CD4-positive, alpha-beta T cell (primary cell): ENCODE measurements at regions not wholly inside any gene's neighbourhood (a gene's known extent, or its start where the extent isn't known, plus 50 kb on each side); places are given as distances from the start of the nearest gene placed in this dataset.
"Not testable (repeated sequence)": the region's sequence is repeated elsewhere in the genome, so short reads cannot be mapped to it uniquely, and the experiment has no call there.

Experiments
- ATAC-seq: fragments of 200-7000 bp; cut with Tn5 transposase; one replicate; pipeline ENCODE4 v1.10.0; 2022; ENCODE audit warnings: mild to moderate bottlenecking; ENCODE audit not compliant: poor library complexity
- CTCF ChIA-PET: fragments of 350-600 bp; sonication (Branson Sonifier 250); formaldehyde crosslinking; loops from one replicate; lab custom pipeline; 2021; ENCODE audit warnings: antibody characterized with exemption, inconsistent platforms; lab: Charles Lee
- POLR2A ChIA-PET: fragments of 350-600 bp; sonication (Branson Sonifier 250); formaldehyde crosslinking; loops from one replicate; lab custom pipeline; 2021; ENCODE audit warnings: antibody characterized with exemption, inconsistent platforms; lab: Charles Lee
- DNase-seq, 14 experiments: peaks; one replicate each; pipeline ENCODE4 v3.0.0-alpha.2; 2013 to 2020; ENCODE audit warnings: mixed read lengths in 2 of 14
- H3K27ac ChIP-seq, 2 donors: one replicate each; pipeline versions ENCODE4 v1.5.1 to v1.7.0; 2013; ENCODE audit warnings: low read length in 2 of 2, low read depth in 1 of 2, mild to moderate bottlenecking in 1 of 2
- H3K27me3 ChIP-seq, 2 experiments: 1 replicate in 1 of 2; 2 replicates in 1 of 2; pipeline versions ENCODE4 v1.6.1 to v1.7.0; 2013; ENCODE audit warnings: low read length in 2 of 2, control low read depth in 1 of 2, mild to moderate bottlenecking in 1 of 2, moderate library complexity in 1 of 2; ENCODE audit not compliant: insufficient read depth in 2 of 2, control insufficient read depth in 1 of 2
- H3K36me3 ChIP-seq: one replicate; pipeline ENCODE4 v1.6.1; 2013; ENCODE audit warnings: low read length, control low read depth; ENCODE audit not compliant: insufficient read depth
- H3K4me1 ChIP-seq: one replicate; pipeline ENCODE4 v1.6.1; 2013; ENCODE audit warnings: low read length, control low read depth; ENCODE audit not compliant: insufficient read depth
- H3K4me3 ChIP-seq: one replicate; pipeline ENCODE4 v1.5.1; 2013; ENCODE audit warnings: mild to moderate bottlenecking, low read length, moderate library complexity
- H3K9me3 ChIP-seq, 2 experiments: 1 replicate in 1 of 2; 2 replicates in 1 of 2; pipeline versions ENCODE4 v1.6.1 to v1.7.0; 2013; ENCODE audit warnings: low read length in 2 of 2, mild to moderate bottlenecking in 2 of 2, control low read depth in 1 of 2, moderate library complexity in 1 of 2; ENCODE audit not compliant: control insufficient read depth in 1 of 2, insufficient read depth in 1 of 2
- H3K27ac Mint-ChIP-seq: one replicate; pipeline ENCODE4 v1.8.0; 2020; ENCODE audit warnings: mixed read lengths
- H3K27me3 Mint-ChIP-seq: one replicate; pipeline ENCODE4 v1.8.0; 2021; ENCODE audit warnings: mixed read lengths
- H3K36me3 Mint-ChIP-seq: one replicate; pipeline ENCODE4 v1.8.0; 2021; ENCODE audit warnings: low read depth, mixed read lengths
- H3K4me1 Mint-ChIP-seq: one replicate; pipeline ENCODE4 v1.8.0; 2021; ENCODE audit warnings: low read depth, mixed read lengths
- H3K4me3 Mint-ChIP-seq: one replicate; pipeline ENCODE4 v1.8.0; 2020; ENCODE audit warnings: mild to moderate bottlenecking, mixed read lengths
- H3K9me3 Mint-ChIP-seq: one replicate; pipeline ENCODE4 v1.8.0; 2020; ENCODE audit warnings: mixed read lengths
- intact Hi-C, 2 experiments: fragments of 100-400 bp; cut with DNase I in 1 of 2; cut with micrococcal nuclease in 1 of 2; formaldehyde crosslinking; loops; one replicate each; pipeline versions ENCODE4 v1.15.1 to v1.9.0; 2023 to 2025; cut with DNase I, micrococcal nuclease
- TF ChIP-seq, protein P1 (sequence below): fragments of 200-600 bp; IDR thresholded peaks from one replicate; pipeline ENCODE4 v1.8.0; 2022; ENCODE audit warnings: antibody characterized with exemption, mild to moderate bottlenecking

DNA sequence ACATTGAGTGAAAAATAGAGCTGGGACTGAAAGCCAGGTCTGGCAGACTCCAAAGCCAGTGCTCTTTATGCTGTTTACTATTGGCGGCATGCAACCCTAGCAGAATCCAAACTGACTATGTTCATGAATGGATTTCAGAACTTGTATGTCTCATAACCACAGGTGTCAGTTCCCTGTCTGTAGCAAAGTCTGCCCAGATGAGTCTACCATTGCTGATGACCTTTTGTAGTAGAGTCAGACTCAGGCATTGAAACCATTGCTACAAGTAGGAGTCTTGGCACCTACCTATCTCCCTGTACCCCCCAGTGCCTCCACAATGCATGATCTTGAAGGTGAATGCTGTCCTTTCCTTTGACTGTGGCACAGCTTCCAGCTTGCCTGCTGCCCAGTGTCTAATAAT is 157.2 kb upstream of the ROPN1 start:
- H3K9me3 Mint-ChIP-seq = no peaks in the 10 kb centered on the region
- H3K27ac Mint-ChIP-seq = no peak overlapping the region
- H3K27me3 Mint-ChIP-seq = peaks cover 5% of the 10 kb centered on the region
- intact Hi-C loops = no loop called here
- H3K9me3 ChIP-seq = no peaks in the 10 kb centered on the region
- CTCF ChIA-PET = no interaction called here
- H3K27ac ChIP-seq = no peak overlapping the region
- no peaks in the 10 kb centered on the region for H3K36me3 ChIP-seq
- no peak overlapping the region for H3K4me3 Mint-ChIP-seq
- TF ChIP-seq, protein P1, sequence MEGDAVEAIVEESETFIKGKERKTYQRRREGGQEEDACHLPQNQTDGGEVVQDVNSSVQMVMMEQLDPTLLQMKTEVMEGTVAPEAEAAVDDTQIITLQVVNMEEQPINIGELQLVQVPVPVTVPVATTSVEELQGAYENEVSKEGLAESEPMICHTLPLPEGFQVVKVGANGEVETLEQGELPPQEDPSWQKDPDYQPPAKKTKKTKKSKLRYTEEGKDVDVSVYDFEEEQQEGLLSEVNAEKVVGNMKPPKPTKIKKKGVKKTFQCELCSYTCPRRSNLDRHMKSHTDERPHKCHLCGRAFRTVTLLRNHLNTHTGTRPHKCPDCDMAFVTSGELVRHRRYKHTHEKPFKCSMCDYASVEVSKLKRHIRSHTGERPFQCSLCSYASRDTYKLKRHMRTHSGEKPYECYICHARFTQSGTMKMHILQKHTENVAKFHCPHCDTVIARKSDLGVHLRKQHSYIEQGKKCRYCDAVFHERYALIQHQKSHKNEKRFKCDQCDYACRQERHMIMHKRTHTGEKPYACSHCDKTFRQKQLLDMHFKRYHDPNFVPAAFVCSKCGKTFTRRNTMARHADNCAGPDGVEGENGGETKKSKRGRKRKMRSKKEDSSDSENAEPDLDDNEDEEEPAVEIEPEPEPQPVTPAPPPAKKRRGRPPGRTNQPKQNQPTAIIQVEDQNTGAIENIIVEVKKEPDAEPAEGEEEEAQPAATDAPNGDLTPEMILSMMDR = no peak
- POLR2A ChIA-PET = no interaction called here
- no peak for DNase-seq
- H3K4me3 ChIP-seq = no peak overlapping the region
- H3K4me1 ChIP-seq = no peaks in the 10 kb centered on the region
- ATAC-seq = no peak
- H3K27me3 ChIP-seq = peaks cover 0 to 4% of the 10 kb centered on the region in 2 experiments
- no peaks in the 10 kb centered on the region for H3K36me3 Mint-ChIP-seq
- no peaks in the 10 kb centered on the region for H3K4me1 Mint-ChIP-seq

DNA sequence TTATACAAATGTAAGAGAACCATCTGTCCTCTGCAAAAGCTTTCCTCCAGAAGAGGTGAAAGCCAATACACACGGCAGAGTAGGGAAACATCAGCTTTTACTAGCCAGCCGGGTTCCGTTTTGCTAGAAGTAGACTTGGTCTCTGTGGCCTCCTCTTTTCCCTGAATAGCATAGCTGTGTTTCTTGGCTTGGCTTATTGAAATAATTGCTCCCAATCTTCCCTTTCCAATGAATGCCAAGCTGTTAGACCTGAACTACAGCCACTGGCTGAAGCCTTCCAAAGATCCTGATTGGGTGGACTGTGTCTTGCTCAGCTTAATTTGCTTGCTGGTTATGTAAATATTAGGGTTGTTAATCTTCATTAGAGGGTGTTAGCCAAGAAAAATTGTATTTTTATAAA is 157.8 kb upstream of the ROPN1 start:
- ChIA-PET CTCF (no interaction called here), POLR2A (no interaction called here)
- Histone ChIP-seq H3K4me3 (no peak overlapping the region), H3K27ac (no peak overlapping the region), H3K4me1 (no peaks in the 10 kb centered on the region), H3K27me3 (peaks cover 0 to 4% of the 10 kb centered on the region in 2 experiments), H3K9me3 (no peaks in the 10 kb centered on the region), H3K36me3 (no peaks in the 10 kb centered on the region)
- Mint-ChIP-seq H3K27ac (no peak overlapping the region), H3K36me3 (no peaks in the 10 kb centered on the region), H3K4me1 (no peaks in the 10 kb centered on the region), H3K9me3 (no peaks in the 10 kb centered on the region), H3K27me3 (peaks cover 5% of the 10 kb centered on the region), H3K4me3 (no peak overlapping the region)
- intact Hi-C loops = no loop called here
- no peak for DNase-seq
- no peak for ATAC-seq
- TF ChIP-seq, protein P1 = no peak

DNA sequence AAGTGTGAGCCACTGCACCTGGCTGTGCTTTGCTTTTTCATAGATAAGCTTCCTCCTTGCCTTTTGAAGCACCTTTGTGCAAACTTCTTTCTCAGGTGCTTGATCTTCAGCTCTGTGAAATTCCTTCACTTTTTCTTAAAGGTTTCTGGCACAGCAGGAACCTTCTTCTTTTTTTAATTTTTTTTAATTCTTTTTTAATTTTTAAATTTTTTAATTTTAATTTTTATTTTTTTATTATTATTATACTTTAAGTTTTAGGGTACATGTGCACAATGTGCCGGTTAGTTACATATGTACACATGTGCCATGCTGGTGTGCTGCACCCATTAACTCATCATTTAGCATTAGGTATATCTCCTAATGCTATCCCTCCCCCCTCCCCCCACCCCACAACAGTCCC is 161.0 kb upstream of the ROPN1 start:
- H3K27ac Mint-ChIP-seq, H3K9me3 ChIP-seq, DNase-seq, H3K27me3 ChIP-seq, ATAC-seq, intact Hi-C loops, H3K9me3 Mint-ChIP-seq, H3K4me3 Mint-ChIP-seq, CTCF ChIA-PET, H3K36me3 Mint-ChIP-seq, POLR2A ChIA-PET, H3K4me1 Mint-ChIP-seq, H3K36me3 ChIP-seq, H3K27ac ChIP-seq, H3K4me1 ChIP-seq, H3K4me3 ChIP-seq: not testable (repeated sequence)
- H3K27me3 Mint-ChIP-seq = peaks cover 11% of the 10 kb centered on the region

DNA sequence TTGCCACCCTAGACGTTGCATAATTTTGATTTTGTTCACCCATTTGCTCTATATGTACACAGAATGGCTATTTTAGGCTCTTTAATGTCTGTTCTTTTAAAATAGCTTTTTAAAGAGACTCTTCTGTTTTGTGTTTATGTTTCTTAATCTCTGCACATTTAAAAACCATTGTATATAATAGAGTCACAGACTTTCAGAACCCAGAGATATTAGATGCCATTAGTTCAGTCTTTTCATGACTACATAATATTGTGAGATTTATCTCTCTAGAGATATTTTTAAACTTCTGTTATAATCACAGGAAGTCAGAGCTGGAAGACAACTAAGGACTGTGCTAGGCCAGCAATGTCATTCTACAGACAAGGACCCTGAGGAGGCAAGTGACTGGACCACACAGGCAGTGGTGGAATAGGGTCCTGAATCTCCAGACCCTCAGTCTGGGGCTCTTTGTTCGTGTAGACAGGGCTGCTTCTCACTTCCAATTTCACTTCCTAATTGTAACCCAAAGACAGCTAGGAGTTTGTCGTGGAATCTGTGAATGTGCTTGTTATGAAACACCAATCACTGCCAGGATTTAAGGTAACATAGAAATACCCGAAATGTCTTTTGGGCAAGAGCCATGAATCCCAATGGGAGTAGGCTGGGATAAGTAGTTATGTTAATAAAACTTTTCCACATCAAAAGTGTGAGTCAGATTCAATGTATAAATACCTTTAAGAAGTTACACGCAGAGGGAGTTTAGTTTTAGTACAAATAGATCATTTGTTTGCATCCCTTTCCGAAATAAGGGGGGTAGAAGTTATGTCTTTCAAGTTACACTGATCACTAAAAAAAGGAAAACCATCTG is 165.2 kb upstream of the ROPN1 start:
- TF ChIP-seq, protein P1 = no peak
- Histone ChIP-seq H3K27ac (no peak overlapping the region), H3K9me3 (no peaks in the 10 kb centered on the region), H3K4me1 (no peaks in the 10 kb centered on the region), H3K4me3 (no peak overlapping the region), H3K27me3 (peaks cover 4 to 7% of the 10 kb centered on the region in 2 experiments), H3K36me3 (no peaks in the 10 kb centered on the region)
- peaks cover 4% of the 10 kb centered on the region for H3K9me3 Mint-ChIP-seq
- H3K27ac Mint-ChIP-seq = no peak overlapping the region
- H3K36me3 Mint-ChIP-seq = no peaks in the 10 kb centered on the region
- no peaks in the 10 kb centered on the region for H3K4me1 Mint-ChIP-seq
- ChIA-PET CTCF (no interaction called here), POLR2A (no interaction called here)
- no peak for DNase-seq
- ATAC-seq = no peak
- intact Hi-C loops = no loop called here
- H3K27me3 Mint-ChIP-seq = peaks cover 10% of the 10 kb centered on the region
- no peak overlapping the region for H3K4me3 Mint-ChIP-seq
